H9 (cell line): ENCODE measurements at regions not wholly inside any gene's neighbourhood (a gene's known extent, or its start where the extent isn't known, plus 50 kb on each side); places are given as distances from the start of the nearest gene placed in this dataset.

ENCODE experiments used
- DNase-seq: peaks from one replicate; pipeline ENCODE4 v3.0.0-alpha.2; 2017
- H2AFZ ChIP-seq: one replicate; pipeline ENCODE4 v1.6.1; 2013; ENCODE audit warnings: mild to moderate bottlenecking, low read length, control low read depth, moderate library complexity
- H2AK5ac ChIP-seq: 2 replicates; pipeline ENCODE4 v1.6.1; 2013; ENCODE audit warnings: low read length, control low read depth, mixed read lengths; ENCODE audit not compliant: insufficient read length
- H2BK120ac ChIP-seq: one replicate; pipeline ENCODE4 v1.6.1; 2013; ENCODE audit warnings: low read depth, mild to moderate bottlenecking, low read length, control low read depth, inconsistent platforms; ENCODE audit not compliant: poor library complexity, severe bottlenecking
- H2BK12ac ChIP-seq: 2 replicates; pipeline ENCODE4 v1.6.1; 2013; ENCODE audit warnings: low read length, control low read depth, mixed read lengths, low read depth; ENCODE audit not compliant: insufficient read length
- H2BK15ac ChIP-seq: 2 replicates; pipeline ENCODE4 v1.6.1; 2013; ENCODE audit warnings: low read depth, low read length, control low read depth
- H2BK20ac ChIP-seq: one replicate; pipeline ENCODE4 v1.6.1; 2013; ENCODE audit warnings: low read depth, mild to moderate bottlenecking, low read length, control low read depth, inconsistent platforms; ENCODE audit not compliant: poor library complexity, severe bottlenecking
- H2BK5ac ChIP-seq: 2 replicates; pipeline ENCODE4 v1.6.1; 2013; ENCODE audit warnings: low read length, control low read depth, mixed read lengths; ENCODE audit not compliant: insufficient read length
- H3K14ac ChIP-seq: 2 replicates; pipeline ENCODE4 v1.6.1; 2013; ENCODE audit warnings: low read length, control low read depth; ENCODE audit not compliant: insufficient read depth
- H3K18ac ChIP-seq: 2 replicates; pipeline ENCODE4 v1.6.1; 2013; ENCODE audit warnings: low read depth, mild to moderate bottlenecking, mixed read lengths, low read length, control low read depth; ENCODE audit not compliant: insufficient read length
- H3K23ac ChIP-seq: 2 replicates; pipeline ENCODE4 v1.6.1; 2013; ENCODE audit warnings: low read length, control low read depth, mixed read lengths, low read depth; ENCODE audit not compliant: insufficient read length
- H3K23me2 ChIP-seq: 2 replicates; pipeline ENCODE4 v1.6.1; 2013; ENCODE audit warnings: low read depth, mild to moderate bottlenecking, mixed read lengths, low read length, control low read depth; ENCODE audit not compliant: insufficient read length, poor library complexity, severe bottlenecking
- H3K27ac ChIP-seq: 2 replicates; pipeline ENCODE4 v1.5.1; 2013; ENCODE audit warnings: low read length, control low read depth, mixed read lengths, low read depth; ENCODE audit not compliant: insufficient read length
- H3K27me3 ChIP-seq: 2 replicates; pipeline ENCODE4 v1.6.1; 2013; ENCODE audit warnings: low read length, control low read depth, inconsistent platforms; ENCODE audit not compliant: insufficient read depth
- H3K4ac ChIP-seq: 2 replicates; pipeline ENCODE4 v1.6.1; 2013; ENCODE audit warnings: low read depth, mild to moderate bottlenecking, control low read depth, inconsistent platforms, low read length, moderate library complexity
- H3K4me1 ChIP-seq: 2 replicates; pipeline ENCODE4 v1.6.1; 2013; ENCODE audit warnings: low read length, control low read depth, inconsistent platforms; ENCODE audit not compliant: insufficient read depth
- H3K4me2 ChIP-seq: 2 replicates; pipeline ENCODE4 v1.6.1; 2013; ENCODE audit warnings: low read length, control low read depth, mixed read lengths; ENCODE audit not compliant: insufficient read length, insufficient read depth
- H3K56ac ChIP-seq: 2 replicates; pipeline ENCODE4 v1.6.1; 2013; ENCODE audit warnings: low read depth, mild to moderate bottlenecking, mixed read lengths, low read length, control low read depth; ENCODE audit not compliant: insufficient read length
- H3K79me1 ChIP-seq: 2 replicates; pipeline ENCODE4 v1.6.1; 2013; ENCODE audit warnings: low read depth, mild to moderate bottlenecking, moderate library complexity, low read length, control low read depth, inconsistent platforms; ENCODE audit not compliant: insufficient read depth, poor library complexity, severe bottlenecking
- H3K79me2 ChIP-seq: 2 replicates; pipeline ENCODE4 v1.6.1; 2013; ENCODE audit warnings: low read length, control low read depth, inconsistent platforms; ENCODE audit not compliant: insufficient read depth
- H3K9ac ChIP-seq: 2 replicates; pipeline ENCODE4 v1.6.1; 2013; ENCODE audit warnings: low read length, control low read depth, mixed read lengths; ENCODE audit not compliant: insufficient read length; ENCODE audit errors: extremely low read depth
- H3K9me3 ChIP-seq: one replicate; pipeline ENCODE4 v1.6.1; 2013; ENCODE audit warnings: low read depth, low read length, inconsistent platforms; ENCODE audit not compliant: control insufficient read depth
- H3T11ph ChIP-seq: one replicate; pipeline ENCODE4 v1.6.1; 2013; ENCODE audit warnings: mild to moderate bottlenecking, low read length, control low read depth, inconsistent platforms
- H4K20me1 ChIP-seq: one replicate; pipeline ENCODE4 v1.6.1; 2013; ENCODE audit not compliant: control insufficient read depth, insufficient read length, insufficient read depth
- H4K5ac ChIP-seq: 2 replicates; pipeline ENCODE4 v1.6.1; 2013; ENCODE audit warnings: low read depth, mild to moderate bottlenecking, mixed read lengths, low read length, control low read depth; ENCODE audit not compliant: insufficient read length
- H4K8ac ChIP-seq: replicated peaks from 2 replicates; pipeline ENCODE4 v1.6.1; 2013; ENCODE audit warnings: low read length, control low read depth, mixed read lengths, low read depth; ENCODE audit not compliant: insufficient read length
- H4K91ac ChIP-seq: 2 replicates; pipeline ENCODE4 v1.6.1; 2013; ENCODE audit warnings: low read depth, mild to moderate bottlenecking, moderate library complexity, mixed read lengths, low read length, control low read depth; ENCODE audit not compliant: insufficient read length
- H3K27ac Mint-ChIP-seq, 3 experiments: 2 replicates in 2 of 3; 3 replicates in 1 of 3; pipeline ENCODE4 v1.8.0; 2020 to 2021; ENCODE audit warnings: mixed read lengths in 3 of 3, mild to moderate bottlenecking in 1 of 3, moderate library complexity in 1 of 3
- H3K27me3 Mint-ChIP-seq: 2 replicates; pipeline ENCODE4 v1.8.0; 2021; ENCODE audit warnings: low read depth, mild to moderate bottlenecking, moderate library complexity, mixed read lengths
- H3K36me3 Mint-ChIP-seq, 3 experiments: 2 replicates in 2 of 3; 3 replicates in 1 of 3; pipeline ENCODE4 v1.8.0; 2020 to 2021; ENCODE audit warnings: low read depth in 3 of 3, mixed read lengths in 3 of 3; ENCODE audit not compliant: insufficient read depth in 1 of 3
- H3K4me1 Mint-ChIP-seq, 2 experiments: 2 replicates each; pipeline ENCODE4 v1.8.0; 2020; ENCODE audit warnings: mixed read lengths in 2 of 2
- H3K4me3 Mint-ChIP-seq, 2 experiments: 2 replicates in 1 of 2; 3 replicates in 1 of 2; pipeline ENCODE4 v1.8.0; 2020 to 2021; ENCODE audit warnings: mild to moderate bottlenecking in 2 of 2, mixed read lengths in 2 of 2, moderate library complexity in 1 of 2
- H3K9me3 Mint-ChIP-seq, 2 experiments: 2 replicates in 1 of 2; 3 replicates in 1 of 2; pipeline ENCODE4 v1.8.0; 2020; ENCODE audit warnings: mild to moderate bottlenecking in 2 of 2, mixed read lengths in 2 of 2, moderate library complexity in 1 of 2
- WGBS: extraction: QIAGEN DNeasy Blood & Tissue Kit; methylation state at CpG from one replicate; pipeline ENCODE4 v1.1.7; 2013; ENCODE audit warnings: missing lambda C conversion rate, low lambda C conversion rate, mixed read lengths; ENCODE audit not compliant: insufficient read length; ENCODE audit errors: extremely low coverage; 5-methylcytosine and 5-hydroxymethylcytosine counted together
- TF ChIP-seq, protein P1 (sequence below): fragments of 200-600 bp; sonication (generic); conservative IDR thresholded peaks from 3 replicates; pipeline ENCODE4 v1.8.0; 2021; ENCODE audit warnings: antibody characterized with exemption, mild to moderate bottlenecking

DNA sequence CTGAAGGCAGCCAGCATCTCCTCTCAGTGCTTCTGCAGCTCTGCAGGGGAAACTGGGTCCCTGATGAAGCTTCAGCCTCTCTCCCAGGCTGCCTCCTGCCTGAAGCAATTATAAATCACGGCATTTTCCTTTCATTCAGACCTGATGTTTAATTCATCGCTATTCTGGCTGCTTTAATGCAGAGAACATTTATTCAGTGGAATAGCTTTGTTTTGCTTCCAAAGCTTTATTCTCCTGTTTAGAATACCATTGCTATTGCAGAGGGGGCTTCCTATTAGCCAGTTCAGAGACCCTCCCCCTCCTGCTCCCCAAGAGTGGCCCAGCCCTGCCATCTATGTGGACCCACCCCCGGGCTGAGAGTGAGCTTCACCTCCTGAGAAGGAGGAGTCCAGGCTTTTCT, 255.6 kb downstream of the LRFN2 start:
- H3K18ac ChIP-seq = no peak overlapping the region
- peaks cover 78 to 85% of the 10 kb centered on the region in 2 experiments for H3K4me1 Mint-ChIP-seq
- no peak overlapping the region for H2BK5ac ChIP-seq
- H3K27me3 ChIP-seq = no peaks in the 10 kb centered on the region
- H2BK15ac ChIP-seq = no peak overlapping the region
- H3K79me1 ChIP-seq = no peaks in the 10 kb centered on the region
- H3K27ac ChIP-seq = no peak overlapping the region
- H4K20me1 ChIP-seq = no peaks in the 10 kb centered on the region
- peaks cover 38% of the 10 kb centered on the region for H3K27me3 Mint-ChIP-seq
- no peak overlapping the region for H3K14ac ChIP-seq
- no peak overlapping the region for H3K23ac ChIP-seq
- no peak overlapping the region for H2AFZ ChIP-seq
- H3K9me3 ChIP-seq = no peaks in the 10 kb centered on the region
- no CpG with 5 or more reads among the region's 3 CpGs for WGBS
- no peak overlapping the region for H3K9ac ChIP-seq
- no peak overlapping the region for H3K27ac Mint-ChIP-seq
- H2BK12ac ChIP-seq = no peak overlapping the region
- H3K79me2 ChIP-seq = no peaks in the 10 kb centered on the region
- H3K4ac ChIP-seq = no peak overlapping the region
- H4K91ac ChIP-seq = no peak overlapping the region
- no peaks in the 10 kb centered on the region for H3K9me3 Mint-ChIP-seq
- no peaks in the 10 kb centered on the region for H3K23me2 ChIP-seq
- no peaks in the 10 kb centered on the region for H3K36me3 Mint-ChIP-seq
- no peak overlapping the region for H2BK20ac ChIP-seq
- no peak overlapping the region for H2AK5ac ChIP-seq
- H4K8ac ChIP-seq = no peak overlapping the region
- no peak overlapping the region for H3K4me3 Mint-ChIP-seq
- H3K4me1 ChIP-seq = peaks cover 18% of the 10 kb centered on the region; the same call in 1 of the 2 replicates
- H2BK120ac ChIP-seq = no peak overlapping the region
- H3T11ph ChIP-seq = no peak overlapping the region
- H3K56ac ChIP-seq = no peak overlapping the region
- no peak overlapping the region for H3K4me2 ChIP-seq
- no peak for DNase-seq
- TF ChIP-seq, protein P1, sequence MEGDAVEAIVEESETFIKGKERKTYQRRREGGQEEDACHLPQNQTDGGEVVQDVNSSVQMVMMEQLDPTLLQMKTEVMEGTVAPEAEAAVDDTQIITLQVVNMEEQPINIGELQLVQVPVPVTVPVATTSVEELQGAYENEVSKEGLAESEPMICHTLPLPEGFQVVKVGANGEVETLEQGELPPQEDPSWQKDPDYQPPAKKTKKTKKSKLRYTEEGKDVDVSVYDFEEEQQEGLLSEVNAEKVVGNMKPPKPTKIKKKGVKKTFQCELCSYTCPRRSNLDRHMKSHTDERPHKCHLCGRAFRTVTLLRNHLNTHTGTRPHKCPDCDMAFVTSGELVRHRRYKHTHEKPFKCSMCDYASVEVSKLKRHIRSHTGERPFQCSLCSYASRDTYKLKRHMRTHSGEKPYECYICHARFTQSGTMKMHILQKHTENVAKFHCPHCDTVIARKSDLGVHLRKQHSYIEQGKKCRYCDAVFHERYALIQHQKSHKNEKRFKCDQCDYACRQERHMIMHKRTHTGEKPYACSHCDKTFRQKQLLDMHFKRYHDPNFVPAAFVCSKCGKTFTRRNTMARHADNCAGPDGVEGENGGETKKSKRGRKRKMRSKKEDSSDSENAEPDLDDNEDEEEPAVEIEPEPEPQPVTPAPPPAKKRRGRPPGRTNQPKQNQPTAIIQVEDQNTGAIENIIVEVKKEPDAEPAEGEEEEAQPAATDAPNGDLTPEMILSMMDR = no peak
- H4K5ac ChIP-seq = no peak overlapping the region
